GM18505 (cell line): ENCODE measurements at regions not wholly inside any gene's neighbourhood (a gene's known extent, or its start where the extent isn't known, plus 50 kb on each side); places are given as distances from the start of the nearest gene placed in this dataset.

Experiments used
- ATAC-seq: cut with Tn5 transposase; IDR thresholded peaks from one replicate; pipeline ENCODE4 v1.9.1; 2021; ENCODE audit not compliant: unreplicated experiment
- POLR2A ChIP-seq: IDR thresholded peaks from 4 replicates; pipeline ENCODE4 v1.6.1; 2011; ENCODE audit warnings: borderline replicate concordance; ENCODE audit not compliant: insufficient read depth, insufficient read length; ENCODE audit errors: extremely low read depth

- no peak for TF ChIP-seq POLR2A
- no peak for ATAC-seq
These were observed 363.9 kb upstream of the TNRC6C start for GRCh38 chr17:77594416-77595209.

GRCh38 chr17:77596491-77597417 lies 361.7 kb upstream of the TNRC6C start:
- ATAC-seq = no peak
- no peak for TF ChIP-seq POLR2A

GRCh38 chr17:77597418-77598240 lies 360.9 kb upstream of the TNRC6C start:
- no peak for TF ChIP-seq POLR2A
- no peak for ATAC-seq

GRCh38 chr17:77598241-77598620 lies 360.3 kb upstream of the TNRC6C start:
- no peak for TF ChIP-seq POLR2A
- ATAC-seq = no peak

GRCh38 chr17:77599699-77600098 lies 358.8 kb upstream of the TNRC6C start:
- TF ChIP-seq POLR2A = no peak
- ATAC-seq = no peak

GRCh38 chr17:77600346-77600745 lies 358.2 kb upstream of the TNRC6C start:
- no peak for TF ChIP-seq POLR2A
- no peak for ATAC-seq

- no peak for ATAC-seq
- TF ChIP-seq POLR2A = no peak
These were observed 357.2 kb upstream of the TNRC6C start for GRCh38 chr17:77601054-77601979.

- no peak for ATAC-seq
- TF ChIP-seq POLR2A = no peak
These were observed 356.3 kb upstream of the TNRC6C start for GRCh38 chr17:77602062-77602746.

- ATAC-seq = no peak
- no peak for TF ChIP-seq POLR2A
These were observed 355.4 kb upstream of the TNRC6C start for GRCh38 chr17:77602883-77603640.

GRCh38 chr17:77604301-77604972 lies 354.1 kb upstream of the TNRC6C start:
- no peak for TF ChIP-seq POLR2A
- no peak for ATAC-seq

GRCh38 chr17:77604973-77605313 lies 353.6 kb upstream of the TNRC6C start:
- no peak for ATAC-seq
- TF ChIP-seq POLR2A = no peak

- no peak for ATAC-seq
- TF ChIP-seq POLR2A = no peak
These were observed 352.2 kb upstream of the TNRC6C start for GRCh38 chr17:77606146-77606864.
